GM12878 (cell line): ENCODE measurements at regions not wholly inside any gene's neighbourhood (a gene's known extent, or its start where the extent isn't known, plus 50 kb on each side); places are given as distances from the start of the nearest gene placed in this dataset.

Source experiments
- ATAC-seq: fragments of 200-7000 bp; cut with Tn5 transposase; 3 replicates; pipeline ENCODE4 v1.9.1; 2020; ENCODE audit warnings: mild to moderate bottlenecking, moderate library complexity
- BruUV-seq: library from RNA; stranded (reverse); fragments of 400-500 nt; replicated peaks from 2 replicates; lab custom pipeline; 2021; lab: Mats Ljungman, UMichigan
- CTCF ChIA-PET: fragments of 300-600 bp; sonication (Branson Sonifier 250); formaldehyde crosslinking; extraction: SDS; loops from one replicate; lab custom pipeline; 2021; ENCODE audit warnings: inconsistent platforms; lab: Yijun Ruan, JAX
- POLR2A ChIA-PET: fragments of 350-600 bp; formaldehyde crosslinking; extraction: SDS; loops from one replicate; lab custom pipeline; 2021; ENCODE audit warnings: inconsistent platforms; lab: Charles Lee
- RAD21 ChIA-PET: fragments of 300-600 bp; sonication (Branson Sonifier 250); formaldehyde crosslinking; loops from one replicate; lab custom pipeline; 2023; ENCODE audit warnings: antibody characterized with exemption; ENCODE audit not compliant: unreplicated experiment; lab: Charles Lee
- SMC1A ChIA-PET: fragments of 300-600 bp; sonication (Branson Sonifier 250); formaldehyde crosslinking; loops from one replicate; lab custom pipeline; 2023; ENCODE audit not compliant: unreplicated experiment, uncharacterized antibody; lab: Charles Lee
- DNase-seq: peaks from one replicate; pipeline ENCODE4 v3.0.0-alpha.2; 2011; ENCODE audit warnings: low read depth, low spot score
- FAIRE-seq: peaks from 3 replicates; lab custom pipeline; 2011; peaks lifted over from hg19 to GRCh38; lab: Jason Lieb, UNC
- H2AFZ ChIP-seq: 2 replicates; pipeline ENCODE4 v1.6.0; 2011; ENCODE audit warnings: low read depth, low read length, control low read depth; ENCODE audit not compliant: control insufficient read depth
- H3K27ac ChIP-seq: 2 replicates; pipeline ENCODE4 v1.5.1; 2011; ENCODE audit warnings: control low read depth; ENCODE audit not compliant: control insufficient read depth, insufficient read depth
- H3K27me3 ChIP-seq, 2 experiments: replicated peaks in 1 of 2; 2 replicates each; pipeline versions ENCODE4 v1.6.0 to v1.6.1; 2011; ENCODE audit warnings: low read length in 1 of 2; ENCODE audit not compliant: control insufficient read depth in 2 of 2, insufficient read depth in 2 of 2
- H3K36me3 ChIP-seq, 2 experiments: 2 replicates each; pipeline ENCODE4 v1.5.1; 2011; ENCODE audit warnings: low read length in 1 of 2; ENCODE audit not compliant: control insufficient read depth in 2 of 2, insufficient read depth in 2 of 2
- H3K4me1 ChIP-seq: 2 replicates; pipeline ENCODE4 v1.6.1; 2011; ENCODE audit warnings: mild to moderate bottlenecking, low read length, moderate library complexity, mixed read lengths; ENCODE audit not compliant: control insufficient read depth, insufficient read depth
- H3K4me2 ChIP-seq: 2 replicates; pipeline ENCODE4 v1.6.0; 2011; ENCODE audit warnings: control low read depth; ENCODE audit not compliant: control insufficient read depth, insufficient read depth
- H3K4me3 ChIP-seq: fragments of 200-600 bp; sonication (generic); 2 replicates; pipeline ENCODE4 v1.5.1; 2016
- H3K79me2 ChIP-seq: 2 replicates; pipeline ENCODE4 v1.6.0; 2011; ENCODE audit warnings: low read length; ENCODE audit not compliant: control insufficient read depth, insufficient read depth
- H3K9ac ChIP-seq: 2 replicates; pipeline ENCODE4 v1.8.0; 2011; ENCODE audit warnings: low read length, control low read depth, mixed read lengths; ENCODE audit not compliant: control insufficient read depth, insufficient read depth
- H3K9me3 ChIP-seq: replicated peaks from 3 replicates; pipeline ENCODE4 v1.5.1; 2011; ENCODE audit warnings: mild to moderate bottlenecking, low read length; ENCODE audit not compliant: control insufficient read depth, insufficient read depth
- H4K20me1 ChIP-seq: 2 replicates; pipeline ENCODE4 v1.6.0; 2011; ENCODE audit not compliant: control insufficient read depth, insufficient read depth
- CEBPZ ChIP-seq: fragments of 150-350 bp; IDR thresholded peaks from 2 replicates; pipeline ENCODE4 v1.6.1; 2016; ENCODE audit warnings: low read depth, low read length
- GABPA ChIP-seq: IDR thresholded peaks from 2 replicates; pipeline ENCODE4 v1.6.1; 2014; ENCODE audit warnings: antibody characterized with exemption, low read depth, mild to moderate bottlenecking, inconsistent platforms
- HSF1 ChIP-seq: fragments of 150-350 bp; IDR thresholded peaks from 2 replicates; pipeline ENCODE4 v1.6.1; 2014; ENCODE audit warnings: mild to moderate bottlenecking, low read depth, low read length
- PRDM15 ChIP-seq: fragments of 450-650 bp; formaldehyde crosslinking; IDR thresholded peaks from 2 replicates; pipeline ENCODE4 v1.4.0; 2020; ENCODE audit warnings: mild to moderate bottlenecking, moderate library complexity
- TCF12 ChIP-seq: IDR thresholded peaks from 2 replicates; pipeline ENCODE4 v1.6.1; 2011; ENCODE audit warnings: low read depth, mild to moderate bottlenecking, low read length
- YY1 ChIP-seq: IDR thresholded peaks from 2 replicates; pipeline ENCODE4 v1.6.1; 2011; ENCODE audit warnings: low read depth, mild to moderate bottlenecking, low read length
- WGBS: methylation state at CpG from one replicate; pipeline ENCODE4 v1.1.6; 2016; ENCODE audit warnings: low lambda C conversion rate; ENCODE audit not compliant: insufficient replicate concordance, insufficient coverage; ENCODE audit errors: missing lambda C conversion rate; 5-methylcytosine and 5-hydroxymethylcytosine counted together
- in situ Hi-C: fragments of 300-500 bp; cut with MboI; formaldehyde crosslinking; loops from 9 replicates; pipeline ENCODE4 v1.14.3; 2018; ENCODE audit warnings: mixed read lengths
- intact Hi-C: fragments of 100-400 bp; cut with micrococcal nuclease; formaldehyde crosslinking; loops from one replicate; pipeline ENCODE4 v1.14.2; 2022; ENCODE audit not compliant: unreplicated experiment

DNA sequence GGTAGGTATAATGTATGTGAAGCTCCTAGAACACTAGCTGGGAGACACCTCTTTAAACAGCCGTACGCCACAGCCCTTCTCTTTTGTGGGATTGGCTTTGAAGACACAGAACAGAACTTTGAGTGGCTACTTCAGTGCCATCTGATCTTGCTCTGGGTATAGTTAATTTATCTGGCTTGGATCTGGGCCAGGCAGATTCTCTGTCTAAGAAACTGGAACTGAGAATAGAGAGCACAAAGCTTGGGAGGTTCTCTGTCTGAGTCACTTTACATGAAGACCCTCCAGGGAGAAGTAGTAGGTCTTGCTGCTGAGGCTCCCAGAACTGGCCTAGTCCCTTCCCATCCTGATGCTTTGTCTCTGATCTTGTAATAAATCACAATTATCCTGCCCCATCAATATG, 721.0 kb upstream of the KIF2B start (continued):
- no peak for TF ChIP-seq CEBPZ

DNA sequence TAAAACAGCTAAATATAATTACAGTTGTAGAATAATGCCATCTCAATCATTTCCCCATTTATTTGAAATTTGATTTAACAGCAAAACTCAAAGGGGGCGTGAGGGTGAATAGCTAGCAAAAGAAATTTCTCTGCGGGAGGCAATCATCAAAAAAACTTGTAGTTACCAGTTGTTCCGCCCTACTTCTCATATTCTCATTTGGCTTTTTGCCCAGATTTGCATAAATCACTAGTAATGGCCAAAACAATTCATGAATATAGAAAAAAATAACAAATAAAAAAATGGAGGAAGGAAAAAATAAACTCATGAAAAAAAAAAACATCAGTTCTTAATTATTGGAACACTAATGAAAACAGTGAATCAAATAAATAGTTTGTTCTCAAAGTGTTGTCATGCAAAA, 722.6 kb upstream of the KIF2B start:
- H3K4me1 ChIP-seq, result no peaks in the 10 kb centered on the region
- no TSS peak for BruUV-seq
- no peaks in the 10 kb centered on the region for H3K79me2 ChIP-seq
- H3K36me3 ChIP-seq, result no peaks in the 10 kb centered on the region
- DNase-seq, result no peak
- ChIA-PET CTCF (no interaction called here), POLR2A (no interaction called here), SMC1A (no interaction called here), RAD21 (no interaction called here)
- no peak overlapping the region for H3K27ac ChIP-seq
- no peak overlapping the region for H3K9ac ChIP-seq
- H3K4me2 ChIP-seq, result no peak overlapping the region
- ATAC-seq, result no peak
- 29% methylated on average over 3 of the region's 3 CpGs for WGBS
- no peak overlapping the region for H3K4me3 ChIP-seq
- no peaks in the 10 kb centered on the region for H3K9me3 ChIP-seq
- TF ChIP-seq PRDM15 (CRISPR knock-in tag) (no peak), YY1 (no peak), GABPA (no peak), TCF12 (no peak), HSF1 (no peak)
- intact Hi-C loops (no loop called here), in situ Hi-C loops (no loop called here)
- H4K20me1 ChIP-seq, result no peaks in the 10 kb centered on the region
- no peaks in the 10 kb centered on the region for H3K27me3 ChIP-seq
- no peak overlapping the region for H2AFZ ChIP-seq
- FAIRE-seq, result no peak
